RWPE2 (cell line): ENCODE measurements at regions not wholly inside any gene's neighbourhood (a gene's known extent, or its start where the extent isn't known, plus 50 kb on each side); places are given as distances from the start of the nearest gene placed in this dataset.
"Not testable (repeated sequence)": the region's sequence is repeated elsewhere in the genome, so short reads cannot be mapped to it uniquely, and the experiment has no call there.

Source experiments
- ATAC-seq: fragments of 200-7000 bp; cut with Tn5 transposase; 3 replicates; pipeline ENCODE4 v1.9.1; 2021; ENCODE audit warnings: low read depth
- DNase-seq: peaks from one replicate; pipeline ENCODE4 v3.0.0-alpha.2; 2020; ENCODE audit warnings: low spot score
- H3K27ac ChIP-seq: fragments of 450-650 bp; 2 replicates; pipeline ENCODE4 v1.5.1; 2017; ENCODE audit warnings: mild to moderate bottlenecking; ENCODE audit not compliant: poor library complexity, severe bottlenecking
- H3K27me3 ChIP-seq: fragments of 250-450 bp; sonication (Bioruptor Pico); 2 replicates; pipeline ENCODE4 v1.5.1; 2021; ENCODE audit warnings: mild to moderate bottlenecking, moderate library complexity; ENCODE audit not compliant: insufficient read depth, poor library complexity, severe bottlenecking
- H3K36me3 ChIP-seq: fragments of 250-450 bp; sonication (Bioruptor Pico); 2 replicates; pipeline ENCODE4 v1.5.1; 2020; ENCODE audit warnings: low read depth, mild to moderate bottlenecking, moderate library complexity
- H3K4me1 ChIP-seq: fragments of 250-450 bp; sonication (Bioruptor Pico); 2 replicates; pipeline ENCODE4 v1.5.1; 2021; ENCODE audit warnings: mild to moderate bottlenecking, moderate library complexity; ENCODE audit not compliant: insufficient read depth, poor library complexity, severe bottlenecking
- H3K4me3 ChIP-seq: fragments of 250-450 bp; sonication (Bioruptor Pico); 2 replicates; pipeline ENCODE4 v1.5.1; 2021; ENCODE audit warnings: mild to moderate bottlenecking, moderate library complexity; ENCODE audit not compliant: severe bottlenecking
- H3K9me3 ChIP-seq: fragments of 250-450 bp; sonication (Bioruptor Pico); 2 replicates; pipeline ENCODE4 v1.5.1; 2021; ENCODE audit warnings: mild to moderate bottlenecking, moderate library complexity; ENCODE audit not compliant: severe bottlenecking

DNA sequence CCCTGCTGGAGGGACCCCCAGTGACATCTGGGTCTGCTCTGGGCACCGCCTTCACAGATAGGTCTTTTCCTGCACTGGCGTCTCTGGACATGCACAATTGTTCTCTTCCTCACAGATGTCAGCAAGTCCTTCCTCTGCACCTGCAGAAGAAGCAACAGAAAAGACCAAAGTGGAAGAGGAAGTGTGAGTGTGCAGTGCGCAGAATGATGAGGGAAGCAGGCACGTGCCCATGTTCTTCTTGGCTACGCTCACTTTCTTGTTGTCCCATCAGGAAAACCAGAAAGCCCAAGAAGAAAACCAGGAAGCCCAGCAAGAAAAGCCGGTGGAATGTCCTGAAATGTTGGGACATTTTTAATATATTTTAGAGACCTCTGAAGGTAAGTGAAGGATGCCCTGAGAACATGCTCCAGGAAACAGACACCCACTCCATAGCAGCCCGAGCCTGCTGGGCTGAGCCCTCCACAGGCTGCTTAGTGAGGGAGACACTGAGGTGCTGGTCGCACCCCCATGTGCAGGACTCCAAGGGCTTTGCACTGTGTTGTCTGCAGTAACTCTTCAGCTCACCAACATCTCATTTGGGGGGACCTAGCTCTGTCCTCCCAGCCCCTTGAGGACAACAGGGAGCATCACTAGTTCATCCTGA is 50.8 kb upstream of the PROP1 start:
- not testable (repeated sequence) for H3K4me3 ChIP-seq, ATAC-seq, H3K27me3 ChIP-seq, H3K36me3 ChIP-seq, H3K27ac ChIP-seq, H3K9me3 ChIP-seq, H3K4me1 ChIP-seq, DNase-seq

DNA sequence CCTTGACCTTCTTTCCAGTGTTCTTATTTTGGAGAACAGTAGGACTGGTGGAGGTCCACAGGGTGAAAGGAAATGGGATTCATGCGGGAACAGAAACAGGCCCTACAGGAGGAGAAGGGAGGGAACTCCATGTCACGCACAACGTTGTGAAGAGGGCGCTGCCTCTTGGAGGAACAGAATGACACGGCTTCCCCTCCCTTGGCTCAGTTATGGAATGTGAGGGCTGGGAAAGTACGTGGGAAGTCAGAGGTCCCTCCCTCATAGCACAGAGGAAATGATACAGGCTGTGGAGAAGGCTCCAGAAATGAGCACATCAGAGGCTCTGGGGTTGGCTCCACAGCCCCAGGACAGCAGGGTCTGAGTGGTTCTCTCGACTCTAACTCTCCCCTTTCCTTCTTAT is 49.9 kb upstream of the PROP1 start:
- not testable (repeated sequence) for ATAC-seq, H3K9me3 ChIP-seq, H3K4me3 ChIP-seq, DNase-seq, H3K27me3 ChIP-seq, H3K36me3 ChIP-seq, H3K27ac ChIP-seq, H3K4me1 ChIP-seq
